Keratinocyte (primary cell): ENCODE measurements at regions not wholly inside any gene's neighbourhood (a gene's known extent, or its start where the extent isn't known, plus 50 kb on each side); places are given as distances from the start of the nearest gene placed in this dataset.

Source experiments
- DNase-seq: peaks from one replicate; pipeline ENCODE4 v3.0.0-alpha.2; 2011; ENCODE audit warnings: low read depth, missing footprints, low spot score
- FAIRE-seq: peaks from 2 replicates; lab custom pipeline; 2011; peaks lifted over from hg19 to GRCh38; lab: Jason Lieb, UNC
- H2AFZ ChIP-seq: 2 replicates; pipeline ENCODE4 v1.6.0; 2012; ENCODE audit warnings: low read length, control low read depth, inconsistent platforms; ENCODE audit not compliant: control insufficient read depth
- H3K27ac ChIP-seq: 2 replicates; pipeline ENCODE4 v1.5.1; 2011; ENCODE audit warnings: low read length; ENCODE audit not compliant: control insufficient read depth, insufficient read depth
- H3K27me3 ChIP-seq: 3 replicates; pipeline ENCODE4 v1.6.0; 2011; ENCODE audit warnings: low read length; ENCODE audit not compliant: control insufficient read depth, insufficient read depth; ENCODE audit errors: extremely low read depth
- H3K36me3 ChIP-seq, 2 experiments: 2 replicates in 1 of 2; 3 replicates in 1 of 2; pipeline ENCODE4 v1.5.1; 2011; ENCODE audit warnings: low read length in 2 of 2, mild to moderate bottlenecking in 1 of 2; ENCODE audit not compliant: control insufficient read depth in 2 of 2, insufficient read depth in 2 of 2; ENCODE audit errors: extremely low read depth in 1 of 2
- H3K4me1 ChIP-seq: 3 replicates; pipeline ENCODE4 v1.5.1; 2011; ENCODE audit warnings: low read length; ENCODE audit not compliant: control insufficient read depth, insufficient read depth; ENCODE audit errors: extremely low read depth
- H3K4me2 ChIP-seq: 3 replicates; pipeline ENCODE4 v1.6.0; 2011; ENCODE audit warnings: low read depth, low read length; ENCODE audit not compliant: control insufficient read depth, insufficient read depth; ENCODE audit errors: extremely low read depth
- H3K4me3 ChIP-seq, 3 experiments: fragments of 200-600 bp in 1 of 3; sonication (generic) in 1 of 3; 2 replicates in 2 of 3; 3 replicates in 1 of 3; pipeline ENCODE4 v1.5.1; 2011 to 2016; ENCODE audit warnings: low read length in 3 of 3, mild to moderate bottlenecking in 3 of 3, control low read depth in 2 of 3, inconsistent platforms in 1 of 3, low read depth in 1 of 3, mixed read lengths in 1 of 3, mixed run types in 1 of 3, moderate library complexity in 1 of 3; ENCODE audit not compliant: control insufficient read depth in 2 of 3, insufficient read depth in 2 of 3; ENCODE audit errors: extremely low read depth in 1 of 3
- H3K79me2 ChIP-seq: 2 replicates; pipeline ENCODE4 v1.6.0; 2012; ENCODE audit warnings: low read length; ENCODE audit not compliant: control insufficient read depth, insufficient read depth
- H3K9ac ChIP-seq: 3 replicates; pipeline ENCODE4 v1.6.0; 2011; ENCODE audit warnings: low read length; ENCODE audit not compliant: control insufficient read depth, insufficient read depth; ENCODE audit errors: extremely low read depth
- H3K9me1 ChIP-seq: 3 replicates; pipeline ENCODE4 v1.6.0; 2011; ENCODE audit warnings: low read length; ENCODE audit not compliant: control insufficient read depth, insufficient read depth; ENCODE audit errors: extremely low read depth
- H3K9me3 ChIP-seq: 2 replicates; pipeline ENCODE4 v1.5.1; 2012; ENCODE audit warnings: low read depth, low read length; ENCODE audit not compliant: control insufficient read depth
- H4K20me1 ChIP-seq: 3 replicates; pipeline ENCODE4 v1.6.0; 2011; ENCODE audit warnings: low read length; ENCODE audit not compliant: control insufficient read depth, insufficient read depth; ENCODE audit errors: extremely low read depth
- CTCF ChIP-seq, 3 experiments: IDR thresholded peaks in 1 of 3; conservative IDR thresholded peaks in 1 of 3; optimal IDR thresholded peaks in 1 of 3; 2 replicates in 2 of 3; 3 replicates in 1 of 3; pipeline versions ENCODE3 to v1.5.1; 2011; ENCODE audit warnings: low read length in 3 of 3, mild to moderate bottlenecking in 3 of 3, moderate library complexity in 2 of 3, control low read depth in 1 of 3, inconsistent platforms in 1 of 3; ENCODE audit not compliant: insufficient read depth in 2 of 3; ENCODE audit errors: extremely low read depth in 1 of 3
- EZH2 ChIP-seq: IDR thresholded peaks from one replicate; pipeline ENCODE4 v1.6.1; 2012; ENCODE audit warnings: inconsistent platforms, mild to moderate bottlenecking, low read length, moderate library complexity
- dilution Hi-C: fragments of 300-500 bp; cut with MboI; formaldehyde crosslinking; loops from one replicate; pipeline ENCODE4 v1.7.0; 2020; ENCODE audit warnings: low sequenced_read_pairs; ENCODE audit not compliant: extremely low pct_ligation_motif_present

- no peak for FAIRE-seq
- Histone ChIP-seq H2AFZ (no peak overlapping the region), H3K9ac (no peak overlapping the region), H3K9me3 (no peaks in the 10 kb centered on the region), H3K36me3 (no peaks in the 10 kb centered on the region), H3K79me2 (no peaks in the 10 kb centered on the region), H3K27ac (no peak overlapping the region), H3K4me3 (no peak overlapping the region), H3K9me1 (no peaks in the 10 kb centered on the region), H3K4me2 (no peak overlapping the region), H3K4me1 (peaks cover 4% of the 10 kb centered on the region), H4K20me1 (no peaks in the 10 kb centered on the region), H3K27me3 (no peaks in the 10 kb centered on the region)
- dilution Hi-C loops: no loop called here
- TF ChIP-seq EZH2 (no peak), CTCF (optimal IDR thresholded peaks at IDR 0.05 in 1 of 3, IDR thresholded peaks at IDR 0.05 in 1 of 3, conservative IDR thresholded peaks at IDR 0.05 in 1 of 3; ENCODE audit: extremely low read depth in 1 of 3, insufficient read depth in 2 of 3, low read length in 3 of 3) (no peak)
- no peak for DNase-seq
Observed at GRCh38 chr6:15974817-15975216, 154.1 kb upstream of the MYLIP start.

- no peak overlapping the region for H3K4me3 ChIP-seq
- TF ChIP-seq CTCF (optimal IDR thresholded peaks at IDR 0.05 in 1 of 3, IDR thresholded peaks at IDR 0.05 in 1 of 3, conservative IDR thresholded peaks at IDR 0.05 in 1 of 3; ENCODE audit: extremely low read depth in 1 of 3, insufficient read depth in 2 of 3, low read length in 3 of 3): no peak
- no peak for TF ChIP-seq EZH2
- H4K20me1 ChIP-seq: no peaks in the 10 kb centered on the region
- H3K36me3 ChIP-seq: no peaks in the 10 kb centered on the region
- H3K4me1 ChIP-seq: peaks cover 20% of the 10 kb centered on the region
- no peak overlapping the region for H3K4me2 ChIP-seq
- H3K27me3 ChIP-seq: no peaks in the 10 kb centered on the region
- no peak overlapping the region for H3K9ac ChIP-seq
- H3K9me3 ChIP-seq: no peaks in the 10 kb centered on the region
- H2AFZ ChIP-seq: no peak overlapping the region
- no peaks in the 10 kb centered on the region for H3K9me1 ChIP-seq
- dilution Hi-C loops: no loop called here
- H3K79me2 ChIP-seq: no peaks in the 10 kb centered on the region
- no peak overlapping the region for H3K27ac ChIP-seq
- no peak for DNase-seq
- no peak for FAIRE-seq
Observed at GRCh38 chr6:15970517-15970916, 158.4 kb upstream of the MYLIP start.
